ENCODE measurements at regions not wholly inside any gene's neighbourhood (a gene's known extent, or its start where the extent isn't known, plus 50 kb on each side); places are given as distances from the start of the nearest gene placed in this dataset.

GRCh38 chrX:130545796-130546195 is 144.0 kb downstream of the RBMX2 start:
- TF ChIP-seq GATA2 (IDR thresholded peaks at IDR 0.05; ENCODE audit: low read depth, low read length) (no peak), GATA3 (IDR thresholded peaks at IDR 0.05; ENCODE audit: low read depth, low read length) (no peak)
